Left lung (tissue), 4 donors: ENCODE measurements at regions not wholly inside any gene's neighbourhood (a gene's known extent, or its start where the extent isn't known, plus 50 kb on each side); places are given as distances from the start of the nearest gene placed in this dataset.
A peak's percentile ranks its signal among the peaks of the same experiment; 100 is the strongest.

Experiments used
- ATAC-seq: fragments of 200-7000 bp; cut with Tn5 transposase; one replicate; pipeline ENCODE4 v1.9.1; 2020; ENCODE audit warnings: moderate library complexity
- DNase-seq, 4 donors: peaks; one replicate each; pipeline ENCODE4 v3.0.0-alpha.2; 2013 to 2020
- H3K27ac ChIP-seq, 2 donors: fragments of 200-600 bp; sonication (generic) in 1 of 2; one replicate each; pipeline versions ENCODE4 v1.5.0 to v1.8.0; 2020 to 2021
- H3K27me3 ChIP-seq, 2 donors: fragments of 200-600 bp; sonication (generic) in 1 of 2; one replicate each; pipeline versions ENCODE4 v1.5.0 to v1.8.0; 2020 to 2021
- H3K36me3 ChIP-seq, 2 donors: fragments of 200-600 bp; sonication (generic) in 1 of 2; one replicate each; pipeline versions ENCODE4 v1.5.0 to v1.8.0; 2020 to 2021
- H3K4me1 ChIP-seq, 2 donors: fragments of 200-600 bp; one replicate each; pipeline ENCODE4 v1.8.0; 2021
- H3K4me3 ChIP-seq, 2 donors: fragments of 200-600 bp; sonication (generic) in 1 of 2; one replicate each; pipeline versions ENCODE4 v1.5.0 to v1.8.0; 2020 to 2021; ENCODE audit warnings: mild to moderate bottlenecking in 1 of 2
- H3K9me3 ChIP-seq, 2 donors: fragments of 200-600 bp; sonication (generic) in 1 of 2; one replicate each; pipeline versions ENCODE4 v1.5.0 to v1.8.0; 2020 to 2021
- CTCF ChIP-seq, 2 donors: fragments of 200-600 bp; sonication (generic) in 1 of 2; IDR thresholded peaks; one replicate each; pipeline versions ENCODE4 v1.5.0 to v1.8.0; 2021; ENCODE audit warnings: antibody characterized with exemption in 2 of 2
- intact Hi-C, 2 donors: fragments of 100-400 bp; cut with DNase I; formaldehyde crosslinking; loops; one replicate each; pipeline versions ENCODE4 v1.11.2 to v1.14.2; 2022
- donor health status: DM: no; HTN: yes; CAD: no.
- donor health status: DM: no; HTN: no; CAD: no.

GRCh38 chr2:45112750-45113149, 103.5 kb upstream of the SIX2 start:
- intact Hi-C loops = no loop called here

GRCh38 chr2:45105050-45105582, 95.9 kb upstream of the SIX2 start:
- peak in 1 of 4 donors; percentile 3 for DNase-seq
- intact Hi-C loops = no loop called here

More at GRCh38 chr2:45112750-45113149, 103.5 kb upstream of the SIX2 start:
- Histone ChIP-seq H3K4me3 (no peak overlapping the region), H3K36me3 (no peaks in the 10 kb centered on the region), H3K9me3 (no peaks in the 10 kb centered on the region), H3K27ac (no peak overlapping the region), H3K4me1 (no peaks in the 10 kb centered on the region), H3K27me3 (no peaks in the 10 kb centered on the region)
- no peak for TF ChIP-seq CTCF (IDR thresholded peaks at IDR 0.05)
- ATAC-seq (no peak), DNase-seq (no peak)

GRCh38 chr2:45104429-45104828, 95.2 kb upstream of the SIX2 start:
- intact Hi-C loops = no loop called here
- H3K9me3 ChIP-seq = no peaks in the 10 kb centered on the region
- H3K4me1 ChIP-seq = no peaks in the 10 kb centered on the region
- DNase-seq (no peak), ATAC-seq (no peak)
- no peak for TF ChIP-seq CTCF (IDR thresholded peaks at IDR 0.05)
- no peak overlapping the region for H3K4me3 ChIP-seq
- no peaks in the 10 kb centered on the region for H3K27me3 ChIP-seq
- no peaks in the 10 kb centered on the region for H3K36me3 ChIP-seq
- no peak overlapping the region for H3K27ac ChIP-seq

More at GRCh38 chr2:45105050-45105582, 95.9 kb upstream of the SIX2 start:
- ATAC-seq = no peak
- Histone ChIP-seq H3K36me3 (no peaks in the 10 kb centered on the region), H3K27me3 (no peaks in the 10 kb centered on the region), H3K9me3 (no peaks in the 10 kb centered on the region), H3K27ac (no peak overlapping the region), H3K4me3 (no peak overlapping the region), H3K4me1 (no peaks in the 10 kb centered on the region)
- TF ChIP-seq CTCF (IDR thresholded peaks at IDR 0.05) = no peak

- no peak for TF ChIP-seq CTCF (IDR thresholded peaks at IDR 0.05)
- intact Hi-C loops = no loop called here
- no peak overlapping the region for H3K4me3 ChIP-seq
- no peak overlapping the region for H3K27ac ChIP-seq
- no peaks in the 10 kb centered on the region for H3K4me1 ChIP-seq
- no peaks in the 10 kb centered on the region for H3K27me3 ChIP-seq
- no peaks in the 10 kb centered on the region for H3K36me3 ChIP-seq
- DNase-seq (no peak), ATAC-seq (no peak)
- H3K9me3 ChIP-seq = no peaks in the 10 kb centered on the region
Observed at GRCh38 chr2:45103351-45104345, 94.4 kb upstream of the SIX2 start.

DNA sequence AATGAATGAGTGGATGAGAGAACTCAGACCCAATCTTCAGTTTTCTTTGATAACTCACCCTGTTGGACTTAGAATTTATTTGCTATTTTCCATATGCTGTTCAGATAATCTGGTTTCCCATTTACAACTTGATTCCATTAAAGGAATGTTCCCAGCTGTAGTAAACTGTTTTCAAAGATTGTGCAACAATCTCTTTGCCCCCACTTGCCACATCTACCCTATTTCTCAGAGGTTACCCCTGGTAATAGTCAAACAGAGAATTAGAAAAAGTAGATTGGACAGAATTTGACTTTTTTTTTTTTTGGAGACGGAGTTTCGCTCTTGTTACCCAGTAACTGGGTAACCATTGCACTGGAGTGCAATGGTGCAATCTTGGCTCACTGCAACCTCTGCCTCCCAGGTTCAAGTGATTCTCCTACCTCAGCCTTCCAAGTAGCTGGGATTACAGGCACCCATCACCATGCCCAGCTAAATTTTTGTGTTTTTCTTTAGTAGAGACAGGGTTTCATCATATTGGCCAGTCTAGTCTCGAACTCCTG, 93.4 kb upstream of the SIX2 start:
- intact Hi-C loops = no loop called here
- H3K9me3 ChIP-seq = no peaks in the 10 kb centered on the region
- no peak for ATAC-seq

More for the DNA sequence above, 93.4 kb upstream of the SIX2 start:
- no peak for TF ChIP-seq CTCF (IDR thresholded peaks at IDR 0.05)
- Histone ChIP-seq H3K36me3 (no peaks in the 10 kb centered on the region), H3K4me3 (no peak overlapping the region), H3K27me3 (no peaks in the 10 kb centered on the region), H3K4me1 (no peaks in the 10 kb centered on the region), H3K27ac (no peak overlapping the region)
- DNase-seq = no peak
